ENCODE measurements at regions not wholly inside any gene's neighbourhood (a gene's known extent, or its start where the extent isn't known, plus 50 kb on each side); places are given as distances from the start of the nearest gene placed in this dataset.
"Not testable (repeated sequence)": the region's sequence is repeated elsewhere in the genome, so short reads cannot be mapped to it uniquely, and the experiment has no call there.

DNA sequence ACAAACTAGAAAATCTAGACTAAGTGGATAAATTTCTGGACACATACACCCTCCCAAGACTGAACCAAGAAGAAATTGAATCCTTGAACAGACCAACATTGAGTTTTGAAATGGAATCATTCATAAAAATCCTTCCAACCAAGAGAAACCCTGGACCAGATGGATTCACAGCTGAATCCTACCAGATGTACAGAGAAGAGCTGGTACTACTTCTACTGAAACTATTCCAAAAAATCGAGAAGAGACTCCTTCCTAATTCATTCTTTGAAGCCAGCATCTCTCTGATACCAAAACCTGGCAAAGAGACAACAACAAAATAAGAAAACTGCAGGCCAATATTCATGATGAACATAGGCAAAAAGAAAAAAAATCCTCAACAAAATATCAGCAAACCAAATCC is 227.4 kb downstream of the RPAP3 start:
- no peak for DNase-seq

DNA sequence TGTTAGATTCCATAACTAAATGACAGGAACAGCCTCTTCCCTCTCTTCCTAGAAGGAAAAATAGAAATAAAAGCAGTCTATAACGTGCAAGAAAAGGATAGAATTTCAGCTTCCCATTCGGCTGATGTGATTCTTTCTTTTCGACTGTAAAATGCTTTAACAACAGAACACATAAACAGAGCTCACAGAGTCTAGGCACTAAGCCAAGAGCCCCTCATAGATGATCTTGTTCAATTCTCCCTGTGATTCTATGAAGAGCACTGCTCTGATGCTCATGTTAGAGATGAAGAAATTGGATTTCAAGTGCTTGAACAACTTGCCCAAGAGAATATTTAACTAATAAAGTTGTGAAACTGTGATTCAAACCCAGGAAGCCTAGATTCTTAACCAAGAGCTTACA is 232.7 kb downstream of the RPAP3 start:
- DNase-seq: no peak

DNA sequence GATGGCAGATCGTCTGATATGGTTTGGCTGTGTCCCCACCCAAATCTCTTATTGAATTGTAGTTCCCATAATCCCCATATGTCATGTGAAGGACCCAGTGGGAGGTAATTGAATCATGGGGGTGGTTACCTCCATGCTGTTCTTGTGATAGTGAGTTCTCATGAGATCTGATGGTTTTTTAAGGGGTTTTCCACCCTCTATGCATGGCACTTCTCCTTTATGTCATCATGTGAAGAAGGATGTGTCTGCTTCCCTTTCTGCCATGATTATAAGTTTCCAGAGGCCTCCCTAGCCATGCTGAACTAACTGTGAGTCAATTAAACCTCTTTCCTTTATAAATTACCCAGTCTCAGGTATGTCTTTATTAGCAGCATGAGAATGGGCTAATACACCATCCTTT is 235.5 kb downstream of the RPAP3 start:
- not testable (repeated sequence) for DNase-seq

DNA sequence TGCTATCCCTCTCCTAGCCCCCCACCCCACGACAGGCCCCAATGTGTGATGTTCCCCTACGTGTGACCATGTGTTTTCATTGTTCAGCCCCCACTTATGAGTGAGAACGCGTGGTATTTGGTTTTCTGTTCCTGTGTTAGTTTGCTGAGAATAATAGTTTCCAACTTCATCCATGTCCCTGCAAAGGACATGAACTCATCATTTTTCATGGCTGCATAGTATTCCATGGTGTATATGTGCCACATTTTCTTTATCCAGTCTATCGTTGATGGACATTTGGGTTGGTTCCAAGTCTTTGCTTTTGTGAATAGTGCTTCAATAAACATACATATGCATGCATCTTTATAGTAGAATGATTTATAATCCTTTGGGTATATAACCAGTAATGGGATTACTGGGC is 241.9 kb downstream of the RPAP3 start:
- DNase-seq: not testable (repeated sequence)

DNA sequence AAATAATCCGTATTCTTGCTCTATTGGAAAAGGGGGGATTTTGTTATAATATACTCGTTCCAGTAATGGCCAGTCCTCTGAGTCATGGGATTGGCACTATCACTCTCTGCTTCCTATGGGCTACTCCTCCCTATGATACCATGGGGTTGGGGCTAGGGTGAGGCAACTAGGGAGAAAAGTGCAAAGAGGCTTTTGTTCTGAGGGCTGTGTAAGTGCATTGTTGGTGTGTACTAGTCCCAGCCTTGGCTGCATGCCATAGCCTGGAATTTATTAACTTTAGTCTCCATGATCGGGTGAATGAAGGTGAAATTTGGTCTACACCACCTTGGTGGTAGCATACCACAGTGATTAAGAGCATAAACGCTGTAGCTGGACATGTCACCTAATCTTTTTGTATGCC is 247.6 kb downstream of the RPAP3 start:
- DNase-seq: no peak

DNA sequence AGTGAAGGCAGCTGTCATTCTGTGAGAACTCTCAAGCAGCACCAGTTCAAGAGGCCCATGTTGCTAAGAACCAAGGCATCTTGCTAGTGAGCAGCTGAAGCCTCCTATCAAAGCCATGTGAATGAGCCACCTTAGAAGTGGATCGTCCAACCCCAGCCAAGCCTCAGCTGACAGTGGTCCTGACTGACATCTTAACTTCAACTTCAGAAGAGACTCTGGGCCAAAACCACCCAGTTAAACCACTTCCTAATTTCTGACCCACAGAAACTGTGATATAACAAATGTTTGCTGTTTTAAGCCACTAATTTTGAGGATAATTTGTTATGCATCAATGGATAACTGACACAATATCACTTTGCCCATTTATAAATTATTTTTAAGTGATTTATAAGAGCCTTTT is 256.0 kb downstream of the RPAP3 start:
- no peak for DNase-seq

DNA sequence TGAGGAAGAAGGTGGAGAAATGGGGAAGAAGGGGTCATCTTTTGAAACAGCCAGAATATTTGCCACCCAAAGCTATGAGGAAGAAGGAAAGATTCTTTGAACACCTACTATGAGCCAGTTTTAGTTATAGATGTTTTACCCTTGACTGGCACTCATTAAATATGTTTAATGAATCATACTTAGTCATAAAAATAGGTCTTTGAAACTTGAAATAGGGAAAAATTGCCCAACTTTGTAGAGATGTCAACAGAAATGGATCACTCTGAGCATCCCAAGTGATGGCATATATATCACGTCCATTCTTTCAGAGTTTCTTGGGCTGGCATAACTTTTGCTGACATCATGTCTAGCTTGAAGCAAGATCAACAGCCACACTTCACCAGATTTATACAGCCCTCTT is 263.5 kb downstream of the RPAP3 start:
- DNase-seq: no peak

DNA sequence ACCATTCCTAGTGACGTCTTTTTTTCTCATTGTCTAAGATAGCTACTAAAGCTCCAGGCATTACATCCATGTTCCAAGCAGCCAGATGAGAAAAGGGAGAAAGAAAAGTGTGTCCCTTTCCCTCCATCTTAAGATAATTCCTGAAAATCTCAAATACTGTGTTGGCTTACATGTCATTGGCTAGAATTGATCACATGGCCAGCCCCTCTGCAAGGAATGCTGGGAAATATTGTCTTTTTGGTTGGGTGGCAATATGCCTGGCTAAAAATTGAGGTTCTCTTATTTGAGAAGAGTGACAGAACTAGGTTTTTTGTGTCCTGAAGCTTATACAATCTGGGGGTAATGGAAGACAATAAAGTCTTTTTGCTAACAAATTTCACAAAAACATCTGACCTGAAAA is 264.3 kb downstream of the RPAP3 start:
- DNase-seq: no peak

DNA sequence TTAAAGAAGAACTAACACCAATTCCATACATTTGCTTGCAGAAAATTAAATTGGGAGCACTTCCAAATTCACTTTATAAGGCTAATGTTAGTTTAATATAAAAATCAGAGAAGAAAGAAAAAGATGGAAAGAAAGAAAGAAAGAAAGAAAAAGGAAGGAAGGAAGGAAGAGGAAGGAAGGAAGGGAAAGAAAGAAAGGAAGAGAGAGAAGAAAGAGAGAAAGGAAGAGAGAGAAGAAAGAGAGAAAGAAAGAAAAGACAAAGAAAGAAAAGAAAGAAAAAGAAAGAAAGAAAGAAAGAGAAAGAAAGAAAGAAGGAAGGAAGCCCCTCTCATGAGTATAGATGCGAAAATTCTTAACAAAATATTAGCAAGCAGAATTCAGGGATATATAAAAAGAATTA is 267.7 kb downstream of the RPAP3 start:
- no peak for DNase-seq

DNA sequence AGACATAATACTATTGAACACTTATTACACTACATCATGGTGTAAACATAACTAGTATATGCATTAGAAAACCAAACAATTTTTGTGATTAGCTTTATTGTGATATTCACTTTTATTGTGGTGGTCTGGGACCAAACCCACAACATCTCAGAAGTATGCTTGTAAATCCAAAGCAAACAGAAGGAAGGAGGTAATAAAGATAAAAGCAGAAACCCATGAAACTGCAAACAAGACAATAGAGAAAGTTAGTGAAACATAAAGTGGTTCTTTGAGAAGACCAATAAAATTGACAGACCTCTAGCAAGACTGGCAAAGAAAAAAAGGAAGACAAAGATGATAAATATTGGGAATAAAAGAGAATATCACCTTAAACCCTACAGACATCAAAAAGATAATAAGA is 268.3 kb downstream of the RPAP3 start:
- DNase-seq: no peak

DNA sequence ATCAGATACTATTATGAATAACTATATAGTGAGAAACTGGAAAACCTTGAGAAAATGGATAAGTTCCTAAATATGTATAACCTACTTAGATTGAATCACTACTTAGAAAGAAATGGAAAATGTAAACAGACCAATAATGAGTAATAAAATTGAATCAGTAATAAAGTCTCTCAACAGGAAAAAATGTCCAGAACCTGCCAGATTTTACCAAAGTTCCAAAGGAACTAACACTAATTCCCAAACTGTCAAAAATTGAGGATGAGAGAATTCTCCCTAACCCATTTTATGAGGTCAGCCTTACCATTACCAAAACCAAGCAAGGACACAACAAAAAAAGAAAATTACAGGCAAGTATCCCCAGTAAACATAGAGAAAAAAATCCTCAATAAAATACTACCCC is 272.0 kb downstream of the RPAP3 start:
- DNase-seq: no peak

DNA sequence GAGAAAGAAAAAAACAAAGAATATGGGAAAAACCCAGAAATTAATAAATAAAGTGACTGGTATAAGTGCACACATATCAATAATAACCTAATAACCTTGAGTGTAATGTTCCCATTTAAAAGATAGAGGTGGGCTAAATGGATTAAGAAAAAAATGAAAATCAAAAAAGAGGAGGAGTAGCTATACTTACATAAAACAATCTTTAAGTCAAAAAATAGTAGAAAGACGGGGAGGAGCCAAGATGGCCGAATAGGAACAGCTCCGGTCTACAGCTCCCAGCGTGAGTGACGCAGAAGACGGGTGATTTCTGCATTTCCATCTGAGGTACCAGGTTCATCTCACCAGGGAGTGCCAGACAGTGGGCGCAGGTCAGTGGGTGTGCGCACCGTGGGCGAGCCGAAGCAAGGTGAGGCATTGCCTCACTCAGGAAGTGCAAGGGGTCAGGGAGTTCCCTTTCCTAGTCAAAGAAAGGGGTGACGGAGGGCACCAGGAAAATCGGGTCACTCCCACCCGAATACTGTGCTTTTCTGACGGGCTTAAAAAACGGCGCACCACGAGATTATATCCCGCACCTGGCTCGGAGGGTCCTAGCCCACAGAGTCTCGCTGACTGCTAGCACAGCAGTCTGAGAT is 279.0 kb downstream of the RPAP3 start:
- not testable (repeated sequence) for DNase-seq

DNA sequence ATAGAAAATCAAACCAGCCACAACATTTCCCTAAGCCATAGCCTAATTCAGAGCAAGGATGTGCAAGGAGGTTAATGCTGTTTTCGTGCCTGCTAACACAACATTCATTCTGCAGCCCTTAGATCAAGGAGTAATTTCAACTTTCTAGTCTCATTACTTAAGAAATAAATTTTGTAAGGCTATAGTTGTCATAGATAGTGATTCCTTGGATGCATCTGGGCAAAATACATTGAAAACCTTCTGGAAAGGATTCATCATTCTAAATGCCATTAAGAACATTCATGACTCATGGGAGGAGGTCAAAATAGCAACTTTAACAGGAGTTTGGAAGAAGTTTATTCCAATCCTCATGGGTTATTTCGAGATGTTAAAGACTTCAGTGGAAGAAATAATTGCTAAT is 283.2 kb downstream of the RPAP3 start:
- DNase-seq: no peak

DNA sequence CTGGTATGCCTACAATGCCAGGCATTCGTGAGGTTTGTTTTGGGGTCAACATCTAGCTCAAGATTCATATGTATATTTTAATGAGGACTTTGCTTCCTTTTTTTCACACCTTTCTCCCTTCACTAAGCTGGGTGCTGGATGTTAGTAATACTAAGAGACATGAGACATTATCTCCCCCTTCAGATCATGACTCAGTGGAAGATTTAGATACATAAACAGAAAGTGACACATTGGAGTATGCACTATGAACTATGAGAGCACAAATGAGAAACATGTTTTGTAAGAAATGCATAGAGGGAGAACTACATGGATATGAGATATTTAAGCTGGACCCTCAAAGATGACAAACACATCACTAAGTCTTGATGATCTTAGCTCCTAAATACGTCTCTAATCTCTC is 286.3 kb downstream of the RPAP3 start:
- no peak for DNase-seq

DNA sequence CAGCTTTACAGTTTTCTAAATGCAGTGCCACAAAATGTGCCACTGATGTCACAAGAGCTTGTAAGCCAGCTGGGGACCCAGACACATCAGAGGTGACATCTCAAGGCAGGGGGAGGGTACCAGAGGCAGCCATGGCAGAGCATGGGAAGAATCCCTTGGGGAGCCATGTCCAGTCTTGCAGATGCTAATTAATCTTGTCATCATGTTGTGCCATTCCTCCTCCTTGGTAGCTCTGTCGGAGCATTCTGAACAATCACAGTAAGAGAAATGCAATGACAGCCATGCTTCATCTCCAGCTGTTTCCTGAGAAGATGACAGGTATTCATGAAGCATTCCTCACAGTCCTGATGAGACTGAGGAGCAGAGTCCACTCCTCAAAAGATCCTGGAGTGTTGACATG is 287.9 kb downstream of the RPAP3 start:
- DNase-seq: no peak

DNA sequence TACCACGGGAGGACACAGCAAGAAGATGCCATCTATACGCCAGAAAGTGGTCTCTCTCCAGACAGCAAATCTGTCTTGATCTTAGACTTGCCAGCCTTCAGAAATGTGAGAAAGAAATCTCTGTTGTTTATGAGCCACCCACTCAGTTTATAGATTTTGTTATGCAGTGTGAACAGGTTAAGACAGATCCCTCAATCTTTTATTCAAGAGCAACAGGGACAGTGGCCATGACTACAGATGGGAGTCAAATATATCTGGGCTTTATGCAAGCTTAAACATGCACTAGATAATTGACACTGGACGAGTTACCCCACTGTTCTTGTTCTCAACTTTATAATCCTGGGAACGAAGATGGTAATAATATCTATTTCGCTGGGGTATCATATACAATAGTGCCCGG is 288.7 kb downstream of the RPAP3 start:
- DNase-seq: no peak

DNA sequence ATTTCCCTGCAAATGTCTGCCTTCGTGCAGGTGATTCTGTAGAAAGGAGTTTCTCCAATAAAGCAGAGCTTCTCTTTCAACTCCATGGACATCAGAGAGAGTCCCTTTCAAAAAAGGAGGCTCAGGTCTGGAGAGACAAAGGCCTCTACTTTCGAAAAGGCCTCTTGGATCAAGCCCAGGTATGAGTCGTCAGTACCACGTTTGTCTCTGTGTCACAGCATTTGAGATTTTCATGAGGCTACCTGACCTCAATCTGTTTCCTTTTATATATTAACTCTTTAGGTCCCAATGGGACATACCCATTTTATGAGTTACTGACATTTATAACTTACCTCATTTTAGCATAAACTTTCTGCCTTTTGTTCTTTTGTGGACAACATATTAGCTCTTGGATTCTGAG is 290.8 kb downstream of the RPAP3 start:
- no peak for DNase-seq

DNA sequence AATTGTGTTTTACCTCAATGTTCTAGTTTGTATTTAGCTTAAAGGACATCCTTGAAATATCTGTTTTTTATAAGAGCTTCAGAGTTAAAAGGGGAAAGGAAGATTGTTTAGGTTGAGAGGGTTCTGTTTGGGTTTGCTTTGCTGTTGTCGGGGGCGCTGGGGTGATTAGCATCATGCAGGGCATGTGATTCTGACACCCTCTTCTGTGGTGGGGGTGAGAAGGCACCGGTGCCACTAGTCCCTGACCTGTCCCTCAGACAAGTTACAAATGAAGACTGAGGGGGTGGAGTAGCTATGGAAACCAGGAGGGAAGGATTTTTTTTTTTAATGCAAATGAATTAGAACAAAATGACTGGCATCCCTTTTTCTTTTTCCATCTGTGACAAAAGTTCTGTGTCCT is 291.3 kb downstream of the RPAP3 start:
- DNase-seq: no peak

DNA sequence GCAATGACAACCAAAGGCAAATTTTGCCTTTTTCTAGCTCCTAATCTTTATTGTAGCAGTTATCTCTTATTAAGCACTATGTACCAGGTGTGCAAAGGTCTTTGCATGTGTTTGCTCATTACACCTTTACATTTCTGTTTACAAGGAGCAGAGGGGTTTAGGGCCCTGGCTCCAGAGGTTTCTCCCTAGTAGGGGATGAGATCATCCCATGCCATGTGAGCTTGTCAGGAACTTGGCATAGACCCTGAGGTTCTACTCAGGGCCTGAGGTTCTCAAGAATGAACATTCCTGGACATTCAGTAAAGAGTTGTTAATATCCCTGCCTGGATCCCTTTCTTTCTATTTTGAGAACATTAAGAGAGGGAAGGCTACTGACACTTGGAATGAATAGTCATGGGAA is 292.0 kb downstream of the RPAP3 start:
- DNase-seq: no peak

DNA sequence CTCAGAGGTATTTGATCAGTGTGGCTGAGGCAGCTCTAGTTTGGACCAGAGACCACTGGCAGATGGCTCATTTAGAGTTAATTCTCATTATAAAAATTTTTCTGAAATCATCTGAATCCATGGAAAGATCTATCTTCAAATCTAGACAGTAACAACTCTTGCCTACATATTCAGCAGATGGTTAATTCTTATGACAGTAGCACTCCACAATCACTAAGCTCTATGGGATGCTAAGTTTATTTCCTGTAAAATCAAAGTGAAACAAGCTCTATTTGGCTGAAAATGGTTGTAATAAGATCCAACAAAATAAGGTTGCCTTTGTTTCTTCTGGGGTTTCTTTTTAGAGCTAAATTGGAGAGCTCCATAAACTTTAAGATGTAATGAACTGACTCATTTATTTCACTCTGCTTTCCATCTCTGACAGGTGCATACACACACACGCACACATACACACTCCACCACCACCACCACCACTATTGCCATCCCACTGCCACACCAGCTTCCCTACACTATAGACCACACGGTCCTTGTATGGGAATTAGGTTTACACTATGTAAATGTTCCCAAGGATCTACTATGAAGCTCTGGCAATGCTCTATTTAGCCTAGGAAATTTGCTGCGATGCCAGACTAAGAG is 293.1 kb downstream of the RPAP3 start:
- DNase-seq: no peak

DNA sequence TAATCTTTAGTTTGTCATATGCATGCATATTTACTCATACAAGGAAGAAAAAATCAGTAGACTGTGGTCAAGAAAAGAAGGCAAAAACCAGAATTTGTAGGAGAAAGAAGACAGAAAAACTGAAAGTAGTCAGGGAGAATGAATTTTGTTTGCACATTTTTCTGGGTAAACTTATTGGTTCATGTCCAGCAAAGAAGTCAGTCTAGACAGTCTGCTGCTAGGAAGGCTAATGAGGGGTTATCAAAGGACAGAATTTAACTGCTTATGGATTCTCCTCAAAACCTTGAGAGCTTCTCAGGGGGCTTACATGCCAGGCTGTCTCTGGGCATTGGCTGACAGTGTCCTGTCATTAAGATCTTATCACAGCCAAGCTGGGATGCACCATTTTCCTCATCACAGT is 293.9 kb downstream of the RPAP3 start:
- DNase-seq: no peak

DNA sequence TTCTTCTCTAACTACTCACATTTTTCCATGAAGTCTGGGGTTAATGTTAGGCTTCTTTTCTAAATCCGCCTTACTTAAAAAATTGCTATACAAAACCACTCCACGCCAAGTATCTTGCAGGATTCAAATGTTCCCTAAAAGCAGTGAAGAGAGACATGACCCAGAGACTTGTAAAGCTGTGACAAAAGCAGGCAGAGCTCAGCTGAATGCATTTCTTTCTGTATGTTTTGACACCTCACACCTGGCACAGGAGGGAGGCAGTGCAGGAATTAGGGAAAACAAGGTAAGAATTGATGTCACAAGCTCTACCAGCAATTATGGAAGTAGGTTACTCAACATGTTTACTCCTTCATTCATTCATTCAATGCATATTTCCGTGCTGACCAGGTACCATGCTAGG is 295.0 kb downstream of the RPAP3 start:
- DNase-seq: no peak

DNA sequence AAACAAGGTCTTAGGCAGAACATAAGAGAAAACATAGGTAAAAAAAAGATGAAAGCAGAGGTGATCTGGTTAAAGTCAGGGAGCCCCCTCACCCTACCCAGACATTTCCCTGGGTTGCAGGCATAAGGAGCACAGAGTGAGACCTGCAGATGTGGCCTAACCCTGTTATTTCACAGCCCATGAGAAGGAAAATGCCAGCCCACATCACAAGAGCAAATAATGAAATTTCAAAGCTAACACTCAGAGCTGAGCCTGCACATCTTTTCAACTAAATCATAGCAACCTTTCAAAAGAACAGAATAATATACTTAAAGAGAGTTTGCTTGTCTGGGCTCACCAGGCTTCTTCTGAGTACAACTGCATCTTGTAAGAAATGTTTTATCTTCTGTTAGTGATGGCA is 295.4 kb downstream of the RPAP3 start:
- no peak for DNase-seq

DNA sequence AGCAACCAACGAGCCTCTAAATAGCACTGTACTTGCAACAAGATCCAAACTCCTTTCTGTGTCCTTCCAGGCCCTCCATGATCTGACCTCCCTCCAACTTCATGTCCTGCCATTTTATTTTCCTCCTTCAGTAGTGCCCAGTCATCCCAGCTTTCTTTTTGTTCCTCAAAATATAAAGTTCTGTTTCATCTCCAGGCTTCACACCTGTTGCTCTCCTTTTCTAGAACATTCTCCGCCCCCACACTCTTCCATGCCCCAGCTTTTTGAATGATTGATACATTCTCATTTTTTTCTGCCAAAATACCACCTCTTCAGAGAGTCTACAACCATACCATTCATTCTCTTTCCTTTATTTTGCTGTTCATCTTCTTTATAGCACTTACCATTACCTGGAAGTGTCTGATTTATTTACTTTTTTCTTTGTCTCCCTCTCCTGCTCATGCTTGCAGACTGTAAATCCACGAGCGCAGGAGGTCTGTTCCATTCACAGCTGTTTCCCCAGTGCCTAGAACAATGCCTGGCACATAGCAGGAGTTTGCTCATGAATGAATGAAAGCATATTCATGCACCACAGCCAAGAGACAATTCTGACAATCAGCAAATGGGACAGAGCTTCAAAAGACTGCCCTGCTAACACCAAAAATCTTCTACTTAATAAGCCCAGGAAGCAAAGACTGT is 296.4 kb downstream of the RPAP3 start:
- DNase-seq: no peak
